GM19468 (cell line): ENCODE measurements at regions not wholly inside any gene's neighbourhood (a gene's known extent, or its start where the extent isn't known, plus 50 kb on each side); places are given as distances from the start of the nearest gene placed in this dataset.

Experiments
- ATAC-seq: cut with Tn5 transposase; IDR thresholded peaks from one replicate; pipeline ENCODE4 v1.9.1; 2021; ENCODE audit warnings: mild to moderate bottlenecking, moderate library complexity, moderate number of reproducible peaks; ENCODE audit not compliant: unreplicated experiment; ENCODE audit errors: extremely low read depth

DNA sequence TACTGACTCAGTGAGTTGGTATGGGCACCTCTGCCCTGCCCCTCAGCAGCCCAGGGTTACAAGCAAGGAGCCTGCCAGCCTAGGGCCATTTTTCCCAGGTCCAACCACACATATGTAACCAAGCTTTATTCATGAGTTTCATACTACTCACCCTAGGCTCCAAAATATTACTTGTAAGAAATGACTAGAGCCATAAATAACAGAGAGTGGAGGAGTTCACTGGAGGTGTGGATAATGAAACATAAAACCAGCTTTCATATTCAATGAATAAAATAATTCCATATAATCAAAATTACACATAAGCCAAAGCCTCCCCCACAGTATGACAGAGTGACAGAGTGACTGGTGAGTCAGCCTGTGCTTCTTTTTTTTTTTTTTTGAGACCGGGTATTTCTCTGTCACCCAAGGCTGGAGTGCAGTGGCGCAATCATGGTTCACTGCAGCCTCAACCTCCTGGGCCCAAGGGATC lies 229.8 kb upstream of the SASH1 start:
- ATAC-seq, result no peak

DNA sequence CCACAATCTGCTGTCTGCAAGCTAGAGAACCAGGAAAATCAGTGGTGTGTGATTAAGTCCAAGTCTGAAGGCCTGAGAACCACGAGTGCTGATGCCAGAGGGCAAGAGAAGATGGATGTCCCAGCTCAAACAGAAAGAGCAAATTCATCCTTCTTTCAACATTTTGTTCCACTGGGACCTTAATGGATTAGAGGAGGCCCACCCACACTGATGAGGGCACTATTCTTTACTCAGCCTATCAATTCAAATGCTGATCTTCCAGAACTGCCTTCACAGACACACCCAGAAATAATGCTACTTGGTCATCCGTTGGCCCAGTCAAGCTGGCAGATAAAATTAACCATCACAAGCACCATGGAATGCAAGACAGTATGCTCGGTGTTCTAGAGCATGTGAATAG lies 226.6 kb upstream of the SASH1 start:
- no peak for ATAC-seq

DNA sequence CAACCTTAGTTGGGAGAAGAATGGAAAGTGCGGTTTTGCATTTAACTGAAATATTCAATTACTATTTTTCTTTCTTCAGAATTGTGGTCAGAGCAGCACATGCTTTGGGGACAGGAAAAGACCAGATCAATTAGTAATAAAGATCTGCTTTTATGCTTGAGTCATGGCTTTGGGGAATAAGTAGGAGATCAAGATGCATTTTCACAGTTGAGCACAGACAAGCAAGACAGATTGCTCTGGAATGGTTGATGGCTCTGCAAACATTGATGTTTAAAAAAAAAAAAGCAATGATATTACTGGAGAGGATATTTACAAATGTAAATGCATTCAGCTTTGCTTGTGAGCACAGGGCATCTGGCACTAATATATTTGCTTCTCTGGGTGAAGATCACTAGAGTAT lies 224.4 kb upstream of the SASH1 start:
- ATAC-seq, result no peak

DNA sequence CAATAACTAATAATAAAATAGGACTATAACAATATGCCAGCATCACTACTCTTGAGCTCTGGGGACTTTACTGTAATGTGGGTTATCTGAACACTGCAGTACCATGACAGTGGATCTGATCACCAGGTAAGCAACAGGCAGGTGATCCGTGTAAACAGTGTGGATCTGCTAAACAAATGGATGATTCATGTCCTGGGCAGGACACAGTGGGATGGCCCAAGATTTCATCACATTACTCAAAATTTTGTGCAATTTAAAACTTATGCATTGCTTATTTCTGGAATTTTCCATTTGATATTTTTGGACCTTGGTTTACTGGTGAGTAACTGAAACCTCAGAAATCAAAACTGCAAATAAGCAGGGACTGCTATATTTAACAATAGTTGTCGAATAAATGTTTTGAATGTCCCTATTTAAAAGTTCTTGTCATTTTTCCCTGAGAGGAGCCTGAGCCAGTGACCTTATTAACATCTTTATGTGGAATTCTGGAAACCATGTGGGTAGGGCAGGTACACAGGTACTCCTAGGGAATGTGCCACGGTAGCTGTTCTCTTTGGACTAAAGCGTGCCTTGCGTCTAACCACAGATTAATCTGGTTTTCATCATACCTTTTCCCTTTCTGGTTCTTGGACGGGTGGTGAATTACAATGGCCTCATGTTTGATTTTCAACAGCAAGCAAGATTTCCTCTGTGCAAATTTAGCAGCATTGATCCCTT lies 214.5 kb upstream of the SASH1 start:
- no peak for ATAC-seq

DNA sequence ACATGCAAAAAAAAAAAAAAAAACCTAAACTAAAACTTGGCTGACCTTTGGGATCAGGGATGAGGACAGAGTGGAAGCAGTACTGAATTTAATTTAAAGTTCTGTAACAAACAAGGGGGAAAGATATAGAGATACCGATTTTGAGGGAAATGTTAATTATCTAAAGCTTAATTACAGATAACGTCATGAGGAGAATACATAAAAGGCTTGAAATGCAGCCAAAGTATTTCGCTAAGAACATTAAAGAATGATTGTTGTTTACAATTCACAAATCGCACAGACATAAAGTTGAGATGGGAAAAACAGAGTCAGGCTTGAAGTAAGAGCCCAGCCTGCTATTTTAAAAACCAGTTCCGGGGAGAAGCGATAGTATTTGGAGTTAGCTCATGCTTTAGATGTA lies 208.0 kb upstream of the SASH1 start:
- no peak for ATAC-seq

DNA sequence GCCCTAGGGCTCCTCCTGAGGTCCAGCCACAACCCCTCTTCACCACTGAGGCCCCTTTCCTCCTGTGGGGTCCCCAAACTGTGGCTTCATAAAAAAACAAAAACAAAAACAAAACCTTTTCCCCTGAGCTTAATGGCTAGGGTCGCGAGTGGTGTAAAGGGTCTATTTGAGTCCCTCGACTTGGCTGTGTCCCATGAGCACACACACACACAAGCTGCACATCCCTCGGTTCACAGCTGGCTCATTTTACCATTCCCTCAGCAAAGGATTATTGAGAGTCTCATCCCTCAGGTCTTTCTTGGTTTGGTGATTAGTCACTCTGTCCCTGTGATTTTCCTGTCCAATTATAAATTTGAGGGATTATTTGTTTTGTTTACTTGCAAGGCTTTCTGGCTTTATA lies 206.1 kb upstream of the SASH1 start:
- no peak for ATAC-seq

DNA sequence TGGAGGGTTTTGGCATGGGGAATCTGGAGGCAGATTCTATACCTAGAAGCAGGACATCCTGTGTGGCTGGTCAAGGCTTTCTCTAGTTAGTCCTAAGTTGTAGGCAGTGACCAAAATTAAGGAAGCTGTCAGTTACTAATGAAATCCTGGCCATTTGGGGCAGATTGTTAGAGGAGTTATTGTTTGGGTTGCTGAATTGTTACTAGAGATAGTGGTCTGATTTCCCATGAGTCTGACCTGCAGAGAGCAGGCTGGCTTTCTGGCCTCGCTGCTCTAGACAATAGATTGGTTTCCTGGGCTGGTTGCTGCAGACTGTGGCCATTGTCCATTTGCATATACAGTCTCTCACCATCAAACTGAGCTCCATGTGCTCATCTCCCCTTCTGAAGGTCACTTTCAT lies 205.0 kb upstream of the SASH1 start:
- ATAC-seq, result no peak

DNA sequence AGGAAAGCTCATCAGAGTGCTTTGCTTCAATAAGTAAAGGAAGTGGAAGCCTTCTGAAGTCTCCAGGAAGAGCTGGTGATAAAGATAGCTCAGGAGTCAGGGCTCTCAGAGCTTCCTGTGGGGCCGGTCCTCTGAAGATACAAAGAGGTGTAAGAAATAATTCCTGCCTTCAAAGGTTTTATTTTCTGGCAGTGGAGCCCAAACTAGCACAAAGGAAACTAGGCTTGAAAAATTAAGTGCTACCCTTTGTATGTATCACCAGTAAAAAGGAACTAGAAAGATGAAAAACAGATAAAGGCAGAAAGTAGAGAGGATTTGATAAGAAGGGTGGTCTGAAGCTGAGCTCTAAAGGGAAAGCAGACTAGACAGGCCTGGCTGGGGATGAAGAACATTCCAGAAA lies 204.1 kb upstream of the SASH1 start:
- no peak for ATAC-seq

DNA sequence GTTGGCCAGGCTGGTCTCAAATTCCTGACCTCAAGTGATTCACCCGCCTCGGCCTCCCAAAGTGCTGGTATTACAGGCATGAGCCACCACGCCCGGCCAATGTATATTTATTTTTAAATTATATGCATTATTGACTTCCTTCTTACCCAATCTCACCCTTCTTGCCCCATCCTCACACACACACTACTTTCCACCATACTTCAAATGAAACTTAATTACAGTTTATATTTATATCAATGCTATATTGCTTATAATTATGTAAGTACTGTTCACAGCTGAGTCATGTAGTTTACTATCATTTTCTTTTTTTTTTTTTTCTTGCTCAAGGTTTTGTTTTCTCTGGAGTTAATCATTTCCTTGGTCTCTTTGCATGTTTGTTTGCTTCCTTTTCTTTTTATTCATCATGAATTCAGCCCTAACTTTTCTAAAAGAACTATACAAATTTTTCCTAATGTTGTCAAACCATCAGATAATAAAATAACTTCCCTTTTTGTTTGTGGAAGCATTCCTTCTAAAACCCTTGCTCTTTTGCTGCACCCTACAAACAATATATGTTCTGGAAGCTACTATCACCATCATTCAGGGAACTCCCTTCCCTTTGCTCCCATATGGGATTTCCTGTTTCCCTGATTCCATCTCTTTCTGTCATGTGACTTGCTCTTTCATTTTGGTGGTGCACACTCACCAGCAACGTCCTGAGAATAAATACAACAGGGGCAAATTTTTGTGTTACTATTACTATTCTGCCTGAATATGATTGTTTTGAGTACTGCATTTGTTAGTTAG lies 201.7 kb upstream of the SASH1 start:
- no peak for ATAC-seq

DNA sequence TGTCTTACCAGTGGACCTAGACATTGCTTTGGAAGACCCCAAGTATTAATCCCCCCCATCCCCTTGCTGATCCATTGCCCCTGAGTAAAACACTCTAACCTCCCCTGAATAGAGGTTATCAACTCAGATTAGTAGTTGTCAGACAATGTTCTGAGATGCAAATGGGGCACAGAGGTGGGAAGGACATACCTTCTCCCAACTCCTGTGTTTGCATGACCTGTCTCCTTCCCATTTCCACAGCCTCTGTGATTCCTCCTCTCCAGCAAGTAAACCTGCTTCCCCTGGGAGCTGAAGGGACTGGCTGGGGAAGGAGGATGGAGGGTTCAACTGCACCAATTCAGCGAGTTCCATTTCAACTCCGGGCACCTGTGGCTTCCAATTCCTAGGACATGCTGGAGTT lies 199.8 kb upstream of the SASH1 start:
- ATAC-seq, result no peak

DNA sequence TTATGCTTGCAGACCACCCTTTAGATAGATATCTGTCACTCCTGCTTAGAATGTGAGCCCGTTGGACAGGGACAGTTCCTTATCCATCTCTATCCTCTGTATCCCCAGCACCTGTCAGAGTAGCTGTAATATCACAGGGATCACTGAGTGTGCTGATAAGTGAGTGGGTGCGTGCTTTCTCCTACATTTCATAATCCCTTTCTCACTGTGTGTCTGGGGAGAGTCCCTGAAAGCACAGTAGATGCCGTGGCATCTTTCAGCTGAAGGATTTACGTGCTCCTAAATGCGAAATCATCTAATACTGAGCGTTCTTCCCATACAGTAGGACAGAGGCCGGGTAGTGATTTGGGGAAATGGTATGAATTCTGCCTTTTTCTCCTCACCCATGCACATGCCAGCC lies 198.9 kb upstream of the SASH1 start:
- no peak for ATAC-seq

DNA sequence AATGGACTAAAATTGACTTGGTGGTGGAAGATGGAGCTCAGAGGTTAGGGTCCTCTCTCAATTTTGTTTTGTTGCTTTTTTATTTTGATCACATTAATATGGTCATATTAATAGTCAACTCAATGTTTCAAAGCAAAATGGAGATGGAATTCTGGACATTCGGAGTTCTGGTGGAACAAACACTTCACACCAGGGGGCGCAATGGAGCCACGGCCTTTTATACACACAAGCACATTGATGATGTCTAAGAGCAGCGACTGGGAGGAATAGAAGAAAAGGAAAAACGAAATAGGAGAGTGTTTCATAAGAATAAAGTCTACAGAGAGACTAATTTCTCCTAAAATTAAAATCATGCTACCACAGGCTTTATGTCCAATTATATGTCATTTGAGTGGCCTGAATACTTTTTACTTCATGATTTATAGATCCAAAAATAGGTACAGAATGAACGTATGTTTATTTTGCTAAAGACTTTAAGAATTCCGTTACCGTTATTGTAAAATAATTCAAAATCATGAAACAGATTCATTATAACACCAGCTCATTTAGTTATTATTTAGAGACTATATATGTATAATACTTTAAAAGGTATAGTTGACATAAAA lies 197.6 kb upstream of the SASH1 start:
- ATAC-seq, result no peak

DNA sequence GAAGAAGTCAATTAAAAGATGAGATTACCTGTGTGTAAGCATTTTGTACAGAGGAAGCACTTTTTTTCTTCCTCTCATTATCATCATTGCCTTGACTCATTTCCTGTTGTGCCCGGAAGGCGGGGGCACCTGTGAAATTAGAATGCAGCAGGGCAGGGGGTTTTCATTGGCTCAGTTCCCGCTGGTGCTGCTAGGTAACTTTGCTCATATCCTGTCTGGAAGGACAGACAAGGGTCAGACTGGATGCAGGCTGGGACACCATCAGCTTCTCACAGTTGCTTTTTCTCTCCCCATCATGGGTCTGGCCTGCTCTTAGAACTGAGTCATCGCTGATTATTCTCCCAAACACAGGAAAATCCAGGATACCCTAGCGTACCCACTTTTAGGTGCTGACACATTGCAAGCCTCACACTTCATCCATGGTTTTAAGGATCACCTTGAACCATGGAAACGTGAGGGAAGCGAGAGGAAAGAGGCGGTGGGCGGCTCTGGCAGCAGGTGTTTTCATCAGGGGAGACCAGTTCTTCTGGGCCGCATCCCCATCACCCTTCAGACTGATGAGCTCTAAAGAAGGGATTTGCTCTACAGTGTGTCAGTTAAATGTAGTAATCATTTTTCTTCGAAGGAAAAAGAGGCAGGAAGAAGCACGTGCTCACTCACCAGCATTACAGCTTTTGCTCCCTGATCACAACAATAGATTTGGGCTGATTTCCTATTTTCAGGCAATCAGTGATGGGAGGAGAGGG lies 195.7 kb upstream of the SASH1 start:
- ATAC-seq, result no peak

DNA sequence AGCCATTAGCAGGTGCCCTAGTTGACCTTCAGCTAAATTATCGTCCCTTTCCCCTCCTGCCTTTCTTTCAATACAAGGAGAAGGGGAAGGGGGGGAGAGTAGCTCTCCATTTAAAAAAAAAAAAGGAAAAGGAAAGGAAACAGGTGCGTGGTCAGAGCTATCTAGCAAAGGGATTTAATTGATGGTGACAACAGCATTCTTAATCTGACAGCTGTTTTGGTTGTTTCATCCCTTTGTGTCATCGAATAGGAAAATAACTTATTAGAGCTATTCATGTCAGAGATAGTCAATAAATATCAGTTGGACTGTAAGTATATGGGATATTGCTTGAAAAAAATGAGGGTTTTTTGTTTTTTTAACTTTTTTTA lies 195.2 kb upstream of the SASH1 start:
- ATAC-seq, result no peak

DNA sequence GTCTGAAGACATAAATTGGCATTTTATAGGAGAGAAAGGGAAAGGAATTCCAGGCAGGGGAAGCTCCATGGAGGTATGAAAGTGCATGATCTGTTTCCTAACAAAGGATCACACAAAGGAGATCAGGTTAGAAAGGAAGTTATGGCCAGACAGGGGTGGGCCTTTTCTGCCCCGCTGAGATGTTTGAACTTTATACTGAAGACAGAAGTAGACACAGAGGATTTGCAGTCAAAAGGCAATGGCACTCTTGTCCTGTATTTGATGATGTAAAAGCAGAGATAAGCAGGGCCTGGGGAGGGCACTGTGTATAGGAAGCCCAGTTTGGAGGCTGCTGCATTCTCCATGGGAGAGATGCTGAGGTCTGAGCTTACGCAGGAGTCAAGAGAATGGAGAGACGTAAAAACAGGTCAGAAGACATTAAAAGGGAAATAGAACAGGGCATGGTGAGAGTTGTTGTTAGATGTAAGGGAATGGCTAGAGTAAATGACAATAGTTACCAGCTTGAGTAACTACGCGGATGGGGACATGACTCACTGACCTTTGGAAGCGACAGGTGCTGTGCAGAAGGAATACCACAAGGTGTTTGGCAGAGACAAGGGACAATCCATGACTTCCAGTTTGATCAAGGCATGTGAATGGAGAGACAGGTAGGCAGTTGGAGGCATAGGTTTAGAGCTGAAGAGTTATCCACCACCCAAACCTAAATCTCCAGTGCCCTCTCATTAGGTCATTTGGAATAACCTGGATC lies 190.6 kb upstream of the SASH1 start:
- no peak for ATAC-seq

DNA sequence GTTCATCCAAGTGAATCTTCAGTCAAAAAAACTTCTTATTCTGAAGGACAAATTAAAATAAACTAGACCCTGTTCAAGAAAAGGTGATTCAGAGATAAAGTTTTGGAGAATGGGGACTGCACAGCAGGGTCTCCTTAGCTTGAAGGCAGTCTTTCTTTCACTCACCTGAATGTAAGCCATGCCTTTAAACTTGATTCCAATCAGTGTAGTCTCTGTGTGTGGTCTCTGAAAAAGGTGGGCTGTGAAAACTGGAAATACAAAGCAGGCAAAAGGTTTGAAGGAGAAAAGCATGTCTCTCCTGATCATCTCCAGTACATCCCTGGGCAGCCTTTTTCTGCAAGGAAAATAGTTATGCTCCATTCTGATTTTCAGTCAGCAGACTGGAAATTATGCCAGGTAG lies 188.0 kb upstream of the SASH1 start:
- no peak for ATAC-seq

DNA sequence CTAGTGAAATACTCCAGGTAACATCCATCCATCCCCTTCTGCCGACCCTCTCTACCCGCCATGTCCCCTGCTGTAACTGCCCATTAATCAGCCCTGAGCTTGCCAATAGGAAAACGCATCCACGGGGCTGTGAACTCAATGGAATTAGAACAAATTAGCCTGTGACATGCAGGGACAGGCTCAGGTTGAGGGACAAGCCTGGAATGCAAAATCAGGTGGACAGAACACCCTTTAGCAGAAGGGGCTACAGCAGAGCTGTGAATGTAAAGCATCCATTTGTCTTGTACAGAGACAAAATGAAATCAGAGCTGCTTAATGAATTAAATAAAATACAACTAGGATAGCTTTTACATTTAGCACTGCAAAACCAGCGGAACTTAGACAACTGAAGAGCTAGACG lies 187.3 kb upstream of the SASH1 start:
- ATAC-seq, result no peak

DNA sequence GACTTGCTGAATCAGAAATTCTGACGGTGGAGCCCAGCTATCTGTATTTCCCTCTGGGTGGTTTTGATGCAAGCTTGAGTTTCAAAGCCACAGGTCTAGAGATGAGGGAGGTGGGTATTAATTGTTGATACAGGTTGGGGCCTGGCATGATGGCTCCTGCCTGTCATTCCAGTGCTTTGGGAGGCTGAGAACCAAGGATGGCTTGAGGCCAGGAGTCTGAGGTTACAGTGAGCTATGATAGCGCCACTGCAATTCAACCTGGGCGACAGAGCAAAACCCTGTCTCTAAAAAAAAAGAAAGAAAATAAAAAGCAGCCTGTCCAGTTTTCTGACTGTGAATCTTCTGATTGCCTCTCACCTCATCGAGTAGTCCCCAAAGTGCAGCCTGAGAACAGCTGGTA lies 184.8 kb upstream of the SASH1 start:
- ATAC-seq, result no peak

DNA sequence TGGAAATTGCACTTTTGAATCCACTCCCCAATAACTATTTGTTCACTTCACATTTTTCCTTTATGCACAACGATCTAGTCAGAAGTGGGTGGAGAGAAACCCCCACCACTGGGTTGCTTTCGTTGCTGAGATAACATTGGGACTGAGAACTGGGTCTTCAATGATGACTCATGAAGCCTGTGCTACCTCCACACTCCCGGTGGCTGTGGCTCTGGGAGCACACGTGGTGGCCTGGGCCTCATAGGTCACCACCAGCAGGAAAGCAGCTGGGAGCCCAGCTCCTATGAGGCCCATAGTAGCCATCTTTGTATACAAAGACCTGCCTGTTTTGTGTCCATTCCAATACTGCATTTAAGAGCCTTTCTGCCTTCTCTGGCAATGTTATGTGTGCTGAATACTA lies 178.0 kb upstream of the SASH1 start:
- ATAC-seq, result no peak

DNA sequence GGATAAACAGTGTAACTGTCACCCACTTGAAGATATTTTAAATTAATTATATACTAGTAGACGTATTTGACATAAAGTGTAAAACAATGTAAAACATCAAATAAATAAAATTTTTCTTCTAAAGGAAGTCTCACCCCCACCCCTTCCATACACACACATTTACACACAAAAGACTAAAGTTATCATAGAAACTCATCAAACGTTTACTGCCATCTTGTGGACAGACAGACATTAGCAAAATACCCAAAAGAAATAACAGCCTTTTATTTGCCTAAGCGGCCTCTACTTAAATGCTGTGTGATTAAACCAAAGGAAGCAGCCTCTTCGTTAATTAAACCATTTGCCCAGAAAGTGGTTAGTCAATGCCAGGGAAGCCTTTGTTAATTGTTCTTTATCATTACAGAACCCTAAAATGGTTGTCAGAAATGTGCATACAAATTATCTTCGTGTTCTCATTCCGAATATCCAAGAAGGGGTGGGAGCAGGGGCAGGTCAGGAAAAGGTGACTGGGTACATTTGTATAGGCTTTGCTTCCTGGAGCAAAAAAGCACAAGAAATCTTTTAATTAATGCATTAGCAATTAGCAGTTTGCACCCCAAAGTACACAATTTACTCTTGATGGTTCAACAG lies 176.2 kb upstream of the SASH1 start:
- ATAC-seq, result no peak
